A549 (cell line): ENCODE measurements at regions not wholly inside any gene's neighbourhood (a gene's known extent, or its start where the extent isn't known, plus 50 kb on each side); places are given as distances from the start of the nearest gene placed in this dataset.

Source experiments
- CTCF ChIP-seq: fragments of >200 bp; sonication (Bioruptor Twin); formaldehyde crosslinking; IDR thresholded peaks from 3 replicates; pipeline ENCODE4 v1.5.1; 2016
- MYC ChIP-seq: IDR thresholded peaks from 2 replicates; pipeline ENCODE4 v1.6.1; 2012; ENCODE audit warnings: mild to moderate bottlenecking, inconsistent platforms, low read length, improper control_type of control experiment, borderline replicate concordance
- POLR2A ChIP-seq: IDR thresholded peaks from 2 replicates; pipeline ENCODE4 v1.6.1; 2012; ENCODE audit warnings: mild to moderate bottlenecking, low read length
- USF2 ChIP-seq: fragments of 450-650 bp; IDR thresholded peaks from 2 replicates; pipeline ENCODE4 v1.6.1; 2014; ENCODE audit warnings: antibody characterized with exemption
- TF ChIP-seq, protein P1 (sequence below): fragments of 200-600 bp; sonication (generic); IDR thresholded peaks from 2 replicates; pipeline ENCODE4 v1.6.1; 2016; ENCODE audit warnings: antibody characterized with exemption, mild to moderate bottlenecking, moderate library complexity

GRCh38 chr12:31228811-31229792 lies 96.8 kb downstream of the SINHCAF start:
- TF ChIP-seq USF2 (no peak), CTCF (no peak), MYC (no peak), POLR2A (no peak)
- TF ChIP-seq, protein P1, sequence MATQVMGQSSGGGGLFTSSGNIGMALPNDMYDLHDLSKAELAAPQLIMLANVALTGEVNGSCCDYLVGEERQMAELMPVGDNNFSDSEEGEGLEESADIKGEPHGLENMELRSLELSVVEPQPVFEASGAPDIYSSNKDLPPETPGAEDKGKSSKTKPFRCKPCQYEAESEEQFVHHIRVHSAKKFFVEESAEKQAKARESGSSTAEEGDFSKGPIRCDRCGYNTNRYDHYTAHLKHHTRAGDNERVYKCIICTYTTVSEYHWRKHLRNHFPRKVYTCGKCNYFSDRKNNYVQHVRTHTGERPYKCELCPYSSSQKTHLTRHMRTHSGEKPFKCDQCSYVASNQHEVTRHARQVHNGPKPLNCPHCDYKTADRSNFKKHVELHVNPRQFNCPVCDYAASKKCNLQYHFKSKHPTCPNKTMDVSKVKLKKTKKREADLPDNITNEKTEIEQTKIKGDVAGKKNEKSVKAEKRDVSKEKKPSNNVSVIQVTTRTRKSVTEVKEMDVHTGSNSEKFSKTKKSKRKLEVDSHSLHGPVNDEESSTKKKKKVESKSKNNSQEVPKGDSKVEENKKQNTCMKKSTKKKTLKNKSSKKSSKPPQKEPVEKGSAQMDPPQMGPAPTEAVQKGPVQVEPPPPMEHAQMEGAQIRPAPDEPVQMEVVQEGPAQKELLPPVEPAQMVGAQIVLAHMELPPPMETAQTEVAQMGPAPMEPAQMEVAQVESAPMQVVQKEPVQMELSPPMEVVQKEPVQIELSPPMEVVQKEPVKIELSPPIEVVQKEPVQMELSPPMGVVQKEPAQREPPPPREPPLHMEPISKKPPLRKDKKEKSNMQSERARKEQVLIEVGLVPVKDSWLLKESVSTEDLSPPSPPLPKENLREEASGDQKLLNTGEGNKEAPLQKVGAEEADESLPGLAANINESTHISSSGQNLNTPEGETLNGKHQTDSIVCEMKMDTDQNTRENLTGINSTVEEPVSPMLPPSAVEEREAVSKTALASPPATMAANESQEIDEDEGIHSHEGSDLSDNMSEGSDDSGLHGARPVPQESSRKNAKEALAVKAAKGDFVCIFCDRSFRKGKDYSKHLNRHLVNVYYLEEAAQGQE, result no peak
